Psoas muscle (tissue), 7 donors: ENCODE measurements at regions not wholly inside any gene's neighbourhood (a gene's known extent, or its start where the extent isn't known, plus 50 kb on each side); places are given as distances from the start of the nearest gene placed in this dataset.

ENCODE experiments used
- ATAC-seq, 4 donors: fragments of 200-7000 bp; cut with Tn5 transposase; one replicate each; pipeline ENCODE4 v1.9.1; 2020; ENCODE audit warnings: moderate library complexity in 3 of 4, mild to moderate bottlenecking in 2 of 4
- DNase-seq, 2 donors: peaks; one replicate each; pipeline ENCODE4 v3.0.0-alpha.2; 2020
- H3K27ac ChIP-seq: fragments of 200-600 bp; one replicate; pipeline ENCODE4 v1.8.0; 2022
- H3K27me3 ChIP-seq, 3 donors: fragments of 200-600 bp in 1 of 3; one replicate each; pipeline versions ENCODE4 v1.6.1 to v1.8.0; 2013 to 2022; ENCODE audit warnings: low read length in 2 of 3, mild to moderate bottlenecking in 2 of 3, moderate library complexity in 1 of 3; ENCODE audit not compliant: insufficient read depth in 3 of 3
- H3K36me3 ChIP-seq, 2 donors: fragments of 200-600 bp in 1 of 2; one replicate each; pipeline versions ENCODE4 v1.6.1 to v1.8.0; 2013 to 2022; ENCODE audit warnings: low read depth in 1 of 2, mild to moderate bottlenecking in 1 of 2, moderate library complexity in 1 of 2; ENCODE audit not compliant: insufficient read depth in 1 of 2
- H3K4me1 ChIP-seq: fragments of 200-600 bp; one replicate; pipeline ENCODE4 v1.8.0; 2022
- H3K4me3 ChIP-seq: fragments of 200-600 bp; one replicate; pipeline ENCODE4 v1.8.0; 2022; ENCODE audit warnings: mild to moderate bottlenecking
- H3K9me3 ChIP-seq: fragments of 200-600 bp; one replicate; pipeline ENCODE4 v1.8.0; 2022
- CTCF ChIP-seq: fragments of 200-600 bp; IDR thresholded peaks from one replicate; pipeline ENCODE4 v1.8.0; 2022; ENCODE audit warnings: antibody characterized with exemption
- WGBS, 3 donors: extraction: QIAGEN DNeasy Blood & Tissue Kit; methylation state at CpG; one replicate each; pipeline versions ENCODE4 v1.1.6 to v1.1.7; 2013; 5-methylcytosine and 5-hydroxymethylcytosine counted together
- intact Hi-C, 2 donors: fragments of 100-400 bp; cut with DNase I; formaldehyde crosslinking; loops; one replicate each; pipeline versions ENCODE4 v1.11.0 to v1.14.2; 2022
- donor health status: healthy with polysubstance abuse.
- donor health status: DM: no; HTN: no; CAD: no; lungs with moderate emphysema.
- donor health status: Bipolar disorder and iron deficiency.
- donor health status: healthy.
- donor health status: DM: yes; HTN: yes; CAD: no.
- donor health status: DM: no; HTN: no; CAD: no.
- donor health status: DM: yes; HTN: yes; CAD: no.

- no peaks in the 10 kb centered on the region for H3K9me3 ChIP-seq
- H3K4me3 ChIP-seq, result no peak overlapping the region
- ATAC-seq, result no peak
- no peaks in the 10 kb centered on the region for H3K4me1 ChIP-seq
- intact Hi-C loops, result no loop called here
- TF ChIP-seq CTCF, result no peak
- WGBS, 3 donors, result 69 to 84% (median 81%) methylated on average over 4 of the region's 4 CpGs
- H3K27me3 ChIP-seq, result no peaks in the 10 kb centered on the region
- H3K27ac ChIP-seq, result no peak overlapping the region
- no peaks in the 10 kb centered on the region for H3K36me3 ChIP-seq
- DNase-seq, result no peak
Observed at GRCh38 chr9:78807286-78807685, 510.4 kb downstream of the PSAT1 start.

- Histone ChIP-seq H3K9me3 (no peaks in the 10 kb centered on the region), H3K4me1 (no peaks in the 10 kb centered on the region), H3K36me3 (no peaks in the 10 kb centered on the region), H3K27me3 (no peaks in the 10 kb centered on the region), H3K27ac (no peak overlapping the region), H3K4me3 (no peak overlapping the region)
- peak in 2 of 4 donors; percentile 62 to 64 for ATAC-seq
- TF ChIP-seq CTCF, result no peak
- 33 to 47% (median 36%) methylated on average over 3 of the region's 3 CpGs for WGBS, 3 donors
- intact Hi-C loops, result no loop called here
- no peak for DNase-seq
Observed at GRCh38 chr9:78808048-78808447, 511.1 kb downstream of the PSAT1 start.

- ATAC-seq (no peak), DNase-seq (no peak)
- no peaks in the 10 kb centered on the region for H3K9me3 ChIP-seq
- H3K27ac ChIP-seq, result no peak overlapping the region
- H3K4me3 ChIP-seq, result no peak overlapping the region
- H3K36me3 ChIP-seq, result no peaks in the 10 kb centered on the region
- H3K4me1 ChIP-seq, result no peaks in the 10 kb centered on the region
- WGBS, 3 donors, result 67 to 78% (median 73%) methylated on average over 10 of the region's 10 CpGs
- intact Hi-C loops, result no loop called here
- no peak for TF ChIP-seq CTCF
- no peaks in the 10 kb centered on the region for H3K27me3 ChIP-seq
Observed at GRCh38 chr9:78811622-78812276, 514.8 kb downstream of the PSAT1 start.

- WGBS, 3 donors, result 89 to 97% (median 91%) methylated on average over 3 of the region's 3 CpGs
- TF ChIP-seq CTCF, result no peak
- Histone ChIP-seq H3K4me3 (no peak overlapping the region), H3K27ac (no peak overlapping the region), H3K4me1 (no peaks in the 10 kb centered on the region), H3K9me3 (no peaks in the 10 kb centered on the region), H3K36me3 (no peaks in the 10 kb centered on the region), H3K27me3 (no peaks in the 10 kb centered on the region)
- ATAC-seq, result no peak
- no peak for DNase-seq
- intact Hi-C loops, result no loop called here
Observed at GRCh38 chr9:78812665-78813064, 515.7 kb downstream of the PSAT1 start.

- Histone ChIP-seq H3K36me3 (no peaks in the 10 kb centered on the region), H3K4me1 (no peaks in the 10 kb centered on the region), H3K9me3 (no peaks in the 10 kb centered on the region), H3K4me3 (no peak overlapping the region), H3K27ac (no peak overlapping the region), H3K27me3 (no peaks in the 10 kb centered on the region)
- no peak for DNase-seq
- intact Hi-C loops, result no loop called here
- ATAC-seq, result no peak
- no peak for TF ChIP-seq CTCF
- WGBS, 3 donors, result 82 to 91% (median 85%) methylated on average over 15 of the region's 15 CpGs
Observed at GRCh38 chr9:78813602-78814180, 516.8 kb downstream of the PSAT1 start.
